IMR-90 (cell line): ENCODE measurements at regions not wholly inside any gene's neighbourhood (a gene's known extent, or its start where the extent isn't known, plus 50 kb on each side); places are given as distances from the start of the nearest gene placed in this dataset.

Source experiments
- CEBPB ChIP-seq: IDR thresholded peaks from 2 replicates; pipeline ENCODE4 v1.6.1; 2012; ENCODE audit warnings: low read depth, low read length, improper control_type of control experiment
- MXI1 ChIP-seq: IDR thresholded peaks from 2 replicates; pipeline ENCODE4 v1.6.1; 2012; ENCODE audit warnings: low read depth, mild to moderate bottlenecking, low read length, moderate library complexity, borderline replicate concordance
- POLR2A ChIP-seq: IDR thresholded peaks from 2 replicates; pipeline ENCODE4 v1.6.1; 2012; ENCODE audit warnings: mild to moderate bottlenecking, low read depth, low read length
- RFX5 ChIP-seq: IDR thresholded peaks from 2 replicates; pipeline ENCODE4 v1.8.0; 2012; ENCODE audit warnings: low read depth, mild to moderate bottlenecking, low read length, moderate library complexity
- SMC3 ChIP-seq: fragments of 150-350 bp; IDR thresholded peaks from 2 replicates; pipeline ENCODE4 v1.6.1; 2016; ENCODE audit warnings: low read depth, mild to moderate bottlenecking, antibody characterized with exemption, low read length, moderate library complexity
- TF ChIP-seq, protein P1 (sequence below): conservative IDR thresholded peaks from 2 replicates; pipeline ENCODE4 v1.5.1; 2012; ENCODE audit warnings: mild to moderate bottlenecking, low read depth, low read length, improper control_type of control experiment

GRCh38 chr6:816510-817084, 123.7 kb upstream of the EXOC2 start:
- TF ChIP-seq, protein P1, sequence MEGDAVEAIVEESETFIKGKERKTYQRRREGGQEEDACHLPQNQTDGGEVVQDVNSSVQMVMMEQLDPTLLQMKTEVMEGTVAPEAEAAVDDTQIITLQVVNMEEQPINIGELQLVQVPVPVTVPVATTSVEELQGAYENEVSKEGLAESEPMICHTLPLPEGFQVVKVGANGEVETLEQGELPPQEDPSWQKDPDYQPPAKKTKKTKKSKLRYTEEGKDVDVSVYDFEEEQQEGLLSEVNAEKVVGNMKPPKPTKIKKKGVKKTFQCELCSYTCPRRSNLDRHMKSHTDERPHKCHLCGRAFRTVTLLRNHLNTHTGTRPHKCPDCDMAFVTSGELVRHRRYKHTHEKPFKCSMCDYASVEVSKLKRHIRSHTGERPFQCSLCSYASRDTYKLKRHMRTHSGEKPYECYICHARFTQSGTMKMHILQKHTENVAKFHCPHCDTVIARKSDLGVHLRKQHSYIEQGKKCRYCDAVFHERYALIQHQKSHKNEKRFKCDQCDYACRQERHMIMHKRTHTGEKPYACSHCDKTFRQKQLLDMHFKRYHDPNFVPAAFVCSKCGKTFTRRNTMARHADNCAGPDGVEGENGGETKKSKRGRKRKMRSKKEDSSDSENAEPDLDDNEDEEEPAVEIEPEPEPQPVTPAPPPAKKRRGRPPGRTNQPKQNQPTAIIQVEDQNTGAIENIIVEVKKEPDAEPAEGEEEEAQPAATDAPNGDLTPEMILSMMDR: no peak
- no peak for TF ChIP-seq RFX5
- TF ChIP-seq POLR2A: no peak
- TF ChIP-seq CEBPB: no peak
- no peak for TF ChIP-seq MXI1
- TF ChIP-seq SMC3: no peak
